Mesothelial cell of epicardium (in vitro differentiated cells): ENCODE measurements at regions not wholly inside any gene's neighbourhood (a gene's known extent, or its start where the extent isn't known, plus 50 kb on each side); places are given as distances from the start of the nearest gene placed in this dataset.
"Not testable (repeated sequence)": the region's sequence is repeated elsewhere in the genome, so short reads cannot be mapped to it uniquely, and the experiment has no call there.

Experiments used
- DNase-seq, 2 experiments: peaks; one replicate each; pipeline ENCODE4 v3.0.0; 2021; ENCODE audit warnings: low spot score in 2 of 2; ENCODE audit not compliant: unreplicated experiment in 2 of 2
- H3K27ac Mint-ChIP-seq: 2 replicates; pipeline ENCODE4 v1.8.0; 2021; ENCODE audit warnings: mixed read lengths
- H3K27me3 Mint-ChIP-seq: 2 replicates; pipeline ENCODE4 v1.8.0; 2021; ENCODE audit warnings: low read depth, mixed read lengths
- H3K36me3 Mint-ChIP-seq: 2 replicates; pipeline ENCODE4 v1.8.0; 2021; ENCODE audit warnings: mixed read lengths
- H3K4me1 Mint-ChIP-seq: 2 replicates; pipeline ENCODE4 v1.8.0; 2021; ENCODE audit warnings: mixed read lengths
- H3K4me3 Mint-ChIP-seq: 2 replicates; pipeline ENCODE4 v1.8.0; 2021; ENCODE audit warnings: mild to moderate bottlenecking, moderate library complexity, mixed read lengths
- H3K9me3 Mint-ChIP-seq: 2 replicates; pipeline ENCODE4 v1.8.0; 2021; ENCODE audit warnings: mixed read lengths
- CTCF ChIP-seq: fragments of 200-600 bp; sonication (generic); IDR thresholded peaks from one replicate; pipeline ENCODE4 v1.5.0; 2021; ENCODE audit warnings: antibody characterized with exemption; ENCODE audit not compliant: unreplicated experiment

- Mint-ChIP-seq H3K27ac (no peak overlapping the region), H3K36me3 (no peaks in the 10 kb centered on the region), H3K4me1 (peaks cover 2% of the 10 kb centered on the region), H3K27me3 (no peaks in the 10 kb centered on the region), H3K4me3 (no peak overlapping the region), H3K9me3 (peaks cover 6% of the 10 kb centered on the region)
- TF ChIP-seq CTCF: no peak
- no peak for DNase-seq
These were observed 215.8 kb upstream of the ZRANB2 start for GRCh38 chr1:71296551-71297134.

GRCh38 chr1:71295350-71295749 is 214.5 kb upstream of the ZRANB2 start:
- no peaks in the 10 kb centered on the region for H3K27me3 Mint-ChIP-seq
- H3K9me3 Mint-ChIP-seq: peaks cover 11% of the 10 kb centered on the region
- H3K36me3 Mint-ChIP-seq: no peaks in the 10 kb centered on the region
- TF ChIP-seq CTCF: no peak
- peaks cover 2% of the 10 kb centered on the region for H3K4me1 Mint-ChIP-seq
- no peak overlapping the region for H3K27ac Mint-ChIP-seq
- no peak overlapping the region for H3K4me3 Mint-ChIP-seq
- no peak for DNase-seq

GRCh38 chr1:71294178-71294577 is 213.3 kb upstream of the ZRANB2 start:
- H3K27me3 Mint-ChIP-seq: no peaks in the 10 kb centered on the region
- no peak overlapping the region for H3K27ac Mint-ChIP-seq
- no peaks in the 10 kb centered on the region for H3K36me3 Mint-ChIP-seq
- DNase-seq: no peak
- TF ChIP-seq CTCF: no peak
- H3K4me3 Mint-ChIP-seq: no peak overlapping the region
- peaks cover 19% of the 10 kb centered on the region for H3K9me3 Mint-ChIP-seq
- H3K4me1 Mint-ChIP-seq: peaks cover 2% of the 10 kb centered on the region

GRCh38 chr1:71292203-71292602 is 211.4 kb upstream of the ZRANB2 start:
- no peak overlapping the region for H3K4me3 Mint-ChIP-seq
- no peak overlapping the region for H3K27ac Mint-ChIP-seq
- no peaks in the 10 kb centered on the region for H3K36me3 Mint-ChIP-seq
- peaks cover 25% of the 10 kb centered on the region for H3K9me3 Mint-ChIP-seq
- no peak for TF ChIP-seq CTCF
- peaks cover 2% of the 10 kb centered on the region for H3K4me1 Mint-ChIP-seq
- no peaks in the 10 kb centered on the region for H3K27me3 Mint-ChIP-seq
- DNase-seq: no peak

- not testable (repeated sequence) for H3K4me3 Mint-ChIP-seq, H3K27ac Mint-ChIP-seq, H3K36me3 Mint-ChIP-seq, H3K27me3 Mint-ChIP-seq, H3K4me1 Mint-ChIP-seq, DNase-seq
- H3K9me3 Mint-ChIP-seq: peaks cover 25% of the 10 kb centered on the region
These were observed 209.8 kb upstream of the ZRANB2 start for GRCh38 chr1:71290506-71291237.

- TF ChIP-seq CTCF: no peak
- Mint-ChIP-seq H3K36me3 (no peaks in the 10 kb centered on the region), H3K4me1 (no peaks in the 10 kb centered on the region), H3K9me3 (peaks cover 23% of the 10 kb centered on the region), H3K4me3 (no peak overlapping the region), H3K27ac (no peak overlapping the region), H3K27me3 (no peaks in the 10 kb centered on the region)
- no peak for DNase-seq
These were observed 204.7 kb upstream of the ZRANB2 start for GRCh38 chr1:71285529-71285928.
